Activated CD4-positive, alpha-beta memory T cell treated with anti-CD3 and anti-CD28 coated beads for 36 hours (primary cell): ENCODE measurements at regions not wholly inside any gene's neighbourhood (a gene's known extent, or its start where the extent isn't known, plus 50 kb on each side); places are given as distances from the start of the nearest gene placed in this dataset.

ENCODE experiments used
- CTCF ChIA-PET: fragments of 350-600 bp; sonication (Branson Sonifier 250); formaldehyde crosslinking; loops from one replicate; lab custom pipeline; 2021; ENCODE audit warnings: antibody characterized with exemption, inconsistent platforms; lab: Charles Lee
- POLR2A ChIA-PET: fragments of 350-600 bp; sonication (Branson Sonifier 250); formaldehyde crosslinking; loops from one replicate; lab custom pipeline; 2021; ENCODE audit warnings: antibody characterized with exemption; lab: Charles Lee
- DNase-seq: peaks from one replicate; pipeline ENCODE4 v3.0.0-alpha.2; 2020
- H3K27ac Mint-ChIP-seq: one replicate; pipeline ENCODE4 v1.8.0; 2021; ENCODE audit warnings: mixed read lengths
- H3K27me3 Mint-ChIP-seq: one replicate; pipeline ENCODE4 v1.8.0; 2021; ENCODE audit warnings: mixed read lengths
- H3K36me3 Mint-ChIP-seq: one replicate; pipeline ENCODE4 v1.8.0; 2021; ENCODE audit warnings: mixed read lengths
- H3K4me1 Mint-ChIP-seq: one replicate; pipeline ENCODE4 v1.8.0; 2021; ENCODE audit warnings: low read depth, mixed read lengths
- H3K4me3 Mint-ChIP-seq: one replicate; pipeline ENCODE4 v1.8.0; 2021; ENCODE audit warnings: mild to moderate bottlenecking, mixed read lengths
- H3K9me3 Mint-ChIP-seq: one replicate; pipeline ENCODE4 v1.8.0; 2021; ENCODE audit warnings: mixed read lengths
- intact Hi-C: fragments of 100-400 bp; cut with micrococcal nuclease; formaldehyde crosslinking; loops from one replicate; pipeline ENCODE4 v1.15.1; 2023

DNA sequence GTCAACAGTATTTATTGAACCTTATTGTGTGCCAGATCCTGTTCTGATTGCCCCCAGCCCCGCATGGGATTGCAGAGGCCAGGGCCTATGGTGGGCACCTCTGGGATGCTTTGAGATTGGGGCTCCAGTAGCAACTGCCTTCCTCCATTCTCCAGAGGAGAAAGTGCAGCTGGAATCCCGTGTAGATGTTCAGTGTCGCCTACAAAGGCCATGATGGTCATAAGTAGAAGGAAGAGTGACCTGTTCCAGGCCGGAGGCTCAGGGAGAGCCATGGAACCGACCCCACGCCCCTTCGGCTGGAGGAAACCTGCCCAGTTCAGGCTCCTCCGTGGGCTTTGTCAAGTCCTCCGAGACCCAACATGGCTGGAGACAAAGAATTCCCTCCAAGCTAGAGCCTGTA, 287.5 kb downstream of the FBXW7 start:
- POLR2A ChIA-PET: no interaction called here
- H3K27me3 Mint-ChIP-seq: no peaks in the 10 kb centered on the region
- no peak overlapping the region for H3K27ac Mint-ChIP-seq
- H3K4me1 Mint-ChIP-seq: peaks cover 29% of the 10 kb centered on the region
- no peak for DNase-seq
- H3K36me3 Mint-ChIP-seq: peaks cover 1% of the 10 kb centered on the region
- H3K9me3 Mint-ChIP-seq: no peaks in the 10 kb centered on the region
- intact Hi-C loops: no loop called here
- H3K4me3 Mint-ChIP-seq: no peak overlapping the region
- CTCF ChIA-PET: interaction anchor here (0.7 kb wide), 1 partner anchor 272 kb away, joined by 4 read pairs; no protein-coding TSS in a partner anchor

DNA sequence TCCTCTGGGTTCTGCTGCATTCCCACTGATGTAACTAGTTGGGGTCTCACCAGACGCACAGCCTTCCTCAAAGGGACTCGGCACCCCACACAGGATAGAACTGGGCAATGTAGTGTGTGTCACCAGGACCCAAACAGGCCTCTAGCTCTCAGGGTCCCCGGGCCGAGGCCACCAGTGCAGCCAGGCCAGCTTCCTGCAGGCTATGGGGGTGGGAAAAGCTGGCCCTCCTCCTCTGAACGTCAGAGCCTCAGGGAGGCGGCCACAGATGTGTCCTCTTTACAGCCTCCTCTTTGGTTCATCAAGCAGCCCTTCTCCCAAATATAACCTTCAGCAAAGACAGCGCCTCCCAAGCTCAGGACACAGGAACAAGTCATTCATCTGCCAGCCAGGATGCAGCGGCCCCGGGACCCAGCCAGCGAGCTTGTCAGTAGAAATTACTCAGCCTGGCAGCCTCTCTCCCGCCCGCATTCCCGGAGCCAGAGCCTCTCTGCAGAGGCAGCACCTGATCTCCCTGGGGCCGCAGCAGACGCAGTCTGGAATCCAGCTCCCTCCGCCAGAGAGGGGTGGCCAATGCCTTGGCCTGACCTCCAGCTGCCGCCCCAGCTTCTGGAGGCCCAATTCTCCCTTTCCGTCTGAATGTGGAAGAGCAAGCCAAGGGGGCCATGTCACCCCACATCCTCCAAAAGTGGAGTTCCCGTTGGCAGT, 288.5 kb downstream of the FBXW7 start:
- Mint-ChIP-seq H3K4me1 (peaks cover 31% of the 10 kb centered on the region), H3K27ac (no peak overlapping the region), H3K4me3 (no peak overlapping the region), H3K36me3 (no peaks in the 10 kb centered on the region), H3K27me3 (no peaks in the 10 kb centered on the region), H3K9me3 (no peaks in the 10 kb centered on the region)
- DNase-seq: no peak
- CTCF ChIA-PET: interaction anchor here (0.5 kb wide), 1 partner anchor 68 kb away, joined by 5 read pairs; no protein-coding TSS in a partner anchor
- intact Hi-C loops: no loop called here
- POLR2A ChIA-PET: no interaction called here

DNA sequence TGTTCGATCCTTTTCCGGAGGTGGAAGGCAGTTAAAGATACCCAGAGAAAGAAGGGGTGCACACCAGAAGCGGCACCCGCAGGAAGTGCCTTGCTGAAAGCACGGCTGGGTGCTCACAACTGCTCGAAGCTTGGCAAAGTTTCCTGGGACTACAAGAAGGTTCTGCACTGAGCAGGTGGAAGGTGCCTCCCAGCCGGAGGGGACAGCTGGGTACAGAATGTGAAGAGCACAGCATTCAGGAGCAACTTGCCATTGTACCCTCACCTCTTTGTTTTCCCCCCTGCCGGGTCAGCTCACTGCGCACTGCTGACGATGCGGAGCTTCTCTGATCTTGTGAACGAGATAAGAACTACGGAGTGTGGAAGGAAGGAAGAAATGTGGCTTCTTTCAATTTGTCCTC, 289.2 kb downstream of the FBXW7 start:
- ChIA-PET POLR2A (no interaction called here), CTCF (interaction anchor here (0.5 kb wide), 1 partner anchor 67 kb away, joined by 5 read pairs; no protein-coding TSS in a partner anchor)
- no peak overlapping the region for H3K27ac Mint-ChIP-seq
- DNase-seq: peak; percentile 22
- H3K36me3 Mint-ChIP-seq: no peaks in the 10 kb centered on the region
- intact Hi-C loops: no loop called here
- H3K9me3 Mint-ChIP-seq: no peaks in the 10 kb centered on the region
- no peaks in the 10 kb centered on the region for H3K27me3 Mint-ChIP-seq
- H3K4me3 Mint-ChIP-seq: peak overlapping the region; percentile 10
- peaks cover 31% of the 10 kb centered on the region for H3K4me1 Mint-ChIP-seq

DNA sequence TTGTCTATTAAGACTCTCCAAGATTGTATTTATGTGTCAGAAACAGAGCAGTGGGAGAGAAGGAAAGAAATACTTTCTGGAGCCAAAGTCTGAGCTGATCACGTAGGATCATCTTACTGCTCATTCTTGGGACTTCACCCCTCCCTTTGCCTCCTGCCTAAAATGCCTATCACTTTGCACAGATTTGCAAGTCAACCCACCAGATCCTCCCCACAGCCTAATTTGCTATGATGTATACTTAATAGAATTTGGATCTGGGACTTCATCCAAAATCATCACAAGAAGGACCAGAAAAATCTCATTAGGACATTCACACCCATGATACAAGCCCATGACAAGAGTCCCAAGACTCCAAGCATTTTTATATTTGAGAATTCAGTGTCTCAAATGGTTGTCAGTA, 290.2 kb downstream of the FBXW7 start:
- Mint-ChIP-seq H3K4me3 (no peak overlapping the region), H3K36me3 (no peaks in the 10 kb centered on the region), H3K4me1 (peaks cover 31% of the 10 kb centered on the region), H3K27ac (no peak overlapping the region), H3K9me3 (no peaks in the 10 kb centered on the region), H3K27me3 (no peaks in the 10 kb centered on the region)
- intact Hi-C loops: no loop called here
- POLR2A ChIA-PET: no interaction called here
- CTCF ChIA-PET: no interaction called here
- no peak for DNase-seq

DNA sequence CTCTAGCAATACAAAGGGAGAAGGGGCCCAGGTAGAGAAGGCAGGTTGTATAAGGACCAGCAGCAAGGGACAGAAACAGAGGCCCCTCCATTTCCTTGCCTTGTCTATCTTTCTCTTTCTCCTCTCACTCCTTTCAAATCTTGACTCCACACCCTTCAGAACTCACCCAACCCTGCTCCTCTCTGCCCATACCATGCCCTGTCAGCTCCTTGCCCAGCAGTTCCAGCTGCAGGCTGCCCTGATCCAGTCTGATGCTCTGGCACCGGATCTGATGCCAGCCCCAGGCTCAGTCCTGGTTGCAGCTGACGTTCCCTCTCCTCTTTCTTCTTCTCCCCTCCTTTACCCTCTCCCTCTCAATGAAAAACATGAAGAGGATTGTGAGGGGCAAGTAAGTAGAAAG, 291.2 kb downstream of the FBXW7 start:
- POLR2A ChIA-PET: no interaction called here
- Mint-ChIP-seq H3K27ac (no peak overlapping the region), H3K36me3 (no peaks in the 10 kb centered on the region), H3K9me3 (no peaks in the 10 kb centered on the region), H3K27me3 (no peaks in the 10 kb centered on the region), H3K4me1 (peaks cover 31% of the 10 kb centered on the region), H3K4me3 (no peak overlapping the region)
- intact Hi-C loops: no loop called here
- CTCF ChIA-PET: no interaction called here
- DNase-seq: no peak

DNA sequence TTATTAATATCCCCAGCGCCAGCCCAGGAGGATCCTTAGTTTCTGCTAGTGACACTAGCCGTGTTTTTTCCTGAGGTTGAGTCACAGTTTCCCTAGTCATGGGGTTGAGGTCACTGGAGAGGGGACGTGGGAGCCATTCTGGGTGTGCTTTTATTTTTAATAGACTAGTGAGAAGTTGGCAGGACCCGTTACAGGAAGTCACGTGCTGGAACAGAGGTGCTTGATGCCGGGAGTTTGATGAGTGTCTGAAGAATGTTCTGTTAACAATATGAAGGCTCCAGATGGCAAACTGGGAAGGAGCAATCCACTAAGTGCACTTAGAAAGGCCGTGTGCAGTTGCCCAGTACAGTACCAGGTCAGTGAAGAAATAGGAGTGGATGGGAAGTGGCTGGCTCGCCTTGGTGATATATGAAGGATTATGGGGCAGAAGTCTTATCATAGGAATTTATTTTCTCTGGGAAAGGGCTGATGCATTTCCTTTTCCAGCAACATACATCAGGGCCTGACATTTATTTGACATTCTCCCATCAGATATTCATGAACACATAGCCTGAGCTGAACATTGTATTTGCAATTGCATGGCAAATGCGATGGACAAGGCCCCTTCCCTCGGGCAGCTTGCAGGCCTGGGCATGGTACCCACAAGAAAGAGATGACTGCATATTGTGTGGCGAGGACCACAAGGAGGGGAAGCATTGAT, 291.8 kb downstream of the FBXW7 start:
- Mint-ChIP-seq H3K4me3 (no peak overlapping the region), H3K9me3 (no peaks in the 10 kb centered on the region), H3K36me3 (no peaks in the 10 kb centered on the region), H3K27ac (no peak overlapping the region), H3K4me1 (peaks cover 31% of the 10 kb centered on the region), H3K27me3 (no peaks in the 10 kb centered on the region)
- DNase-seq: no peak
- intact Hi-C loops: no loop called here
- CTCF ChIA-PET: no interaction called here
- POLR2A ChIA-PET: no interaction called here

DNA sequence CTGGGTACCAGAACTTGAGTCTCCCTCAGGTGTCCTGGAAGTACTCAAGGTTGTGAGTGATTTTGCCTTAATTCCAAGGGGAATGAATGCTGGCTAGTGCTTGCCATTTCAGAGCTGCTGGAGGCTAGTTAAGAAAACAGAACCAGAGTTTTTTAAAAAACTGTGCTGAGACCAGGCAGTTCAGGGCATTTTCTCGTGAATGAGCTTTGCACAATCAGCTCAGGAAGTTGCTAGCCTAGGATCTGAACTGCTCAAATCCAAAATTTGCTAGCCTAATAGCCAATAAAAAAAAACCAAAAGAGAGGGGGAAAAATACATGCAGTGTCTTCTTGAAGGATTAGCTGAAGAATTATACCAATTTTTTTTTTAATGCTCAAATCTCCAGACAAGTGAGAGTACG, 292.7 kb downstream of the FBXW7 start:
- Mint-ChIP-seq H3K9me3 (no peaks in the 10 kb centered on the region), H3K27ac (no peak overlapping the region), H3K4me1 (peaks cover 31% of the 10 kb centered on the region), H3K27me3 (no peaks in the 10 kb centered on the region), H3K36me3 (no peaks in the 10 kb centered on the region), H3K4me3 (no peak overlapping the region)
- intact Hi-C loops: no loop called here
- ChIA-PET POLR2A (no interaction called here), CTCF (no interaction called here)
- no peak for DNase-seq

DNA sequence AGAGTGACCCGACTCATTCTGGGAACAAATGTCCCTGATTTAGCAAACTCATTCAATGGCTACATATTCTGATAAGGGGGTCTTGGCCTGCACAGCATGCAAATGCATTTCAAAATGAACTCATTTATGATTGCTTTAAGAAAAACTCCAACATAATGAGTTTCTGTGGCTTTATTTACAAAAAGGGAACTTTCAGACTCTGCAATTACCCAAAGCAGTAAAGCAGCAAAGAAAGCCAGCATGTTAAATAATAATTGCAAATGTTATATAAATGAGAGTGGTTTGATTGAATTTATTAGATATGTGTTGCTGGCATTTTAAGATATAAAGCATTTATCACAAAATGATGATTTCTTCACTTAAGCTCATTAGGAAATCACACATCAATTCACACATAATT, 295.7 kb downstream of the FBXW7 start:
- no peak for DNase-seq
- no peaks in the 10 kb centered on the region for H3K27me3 Mint-ChIP-seq
- H3K27ac Mint-ChIP-seq: no peak overlapping the region
- ChIA-PET POLR2A (no interaction called here), CTCF (no interaction called here)
- intact Hi-C loops: no loop called here
- peaks cover 17% of the 10 kb centered on the region for H3K4me1 Mint-ChIP-seq
- H3K36me3 Mint-ChIP-seq: no peaks in the 10 kb centered on the region
- no peaks in the 10 kb centered on the region for H3K9me3 Mint-ChIP-seq
- no peak overlapping the region for H3K4me3 Mint-ChIP-seq

DNA sequence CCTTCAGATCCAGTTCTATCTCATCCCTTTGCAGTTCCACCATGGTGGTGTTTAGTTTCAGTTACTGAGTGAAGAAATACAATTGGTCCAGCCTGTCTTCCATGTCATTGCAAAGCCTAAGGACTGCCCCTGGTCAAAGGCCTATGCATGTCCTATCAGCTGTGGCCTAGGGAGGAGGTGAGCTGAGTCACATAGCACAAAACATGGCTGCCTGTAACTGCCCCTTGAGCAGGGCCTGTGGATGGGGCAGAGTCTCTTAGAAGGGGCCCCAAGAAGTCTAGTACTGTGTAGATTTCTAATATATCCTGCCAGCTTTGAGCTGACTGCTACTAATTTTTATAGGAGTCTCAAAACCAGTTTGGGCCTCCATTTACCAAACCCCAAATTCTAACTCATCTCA, 296.7 kb downstream of the FBXW7 start:
- Mint-ChIP-seq H3K4me1 (peaks cover 10% of the 10 kb centered on the region), H3K4me3 (no peak overlapping the region), H3K36me3 (no peaks in the 10 kb centered on the region), H3K27ac (no peak overlapping the region), H3K9me3 (no peaks in the 10 kb centered on the region), H3K27me3 (no peaks in the 10 kb centered on the region)
- ChIA-PET CTCF (no interaction called here), POLR2A (no interaction called here)
- intact Hi-C loops: no loop called here
- no peak for DNase-seq

DNA sequence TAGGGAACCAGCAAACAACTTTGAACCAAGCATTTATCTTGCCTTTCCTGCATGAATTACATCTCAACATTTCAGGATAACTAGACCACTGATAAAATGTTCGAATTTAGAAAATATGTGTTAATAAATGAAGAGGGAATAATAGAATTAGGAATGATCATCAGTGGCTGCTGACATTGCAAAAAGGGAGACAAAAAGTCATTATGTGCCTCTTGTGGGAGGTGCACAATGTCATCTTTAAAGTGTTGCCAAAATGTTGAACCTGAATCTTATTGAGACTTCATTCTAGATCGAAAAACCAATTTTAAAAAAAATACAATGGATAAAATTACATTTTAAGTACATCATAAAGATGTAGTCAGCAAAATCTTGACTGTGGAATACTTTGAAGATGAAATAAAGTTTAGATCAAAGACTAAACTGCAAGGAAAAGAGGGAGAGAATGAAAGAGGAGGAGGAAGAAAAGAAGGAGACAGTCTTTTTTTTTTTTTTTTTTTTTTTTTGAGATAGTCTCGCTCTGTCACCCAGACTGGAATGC, 299.3 kb downstream of the FBXW7 start:
- DNase-seq: no peak
- POLR2A ChIA-PET: no interaction called here
- Mint-ChIP-seq H3K27me3 (no peaks in the 10 kb centered on the region), H3K4me3 (no peak overlapping the region), H3K4me1 (no peaks in the 10 kb centered on the region), H3K36me3 (no peaks in the 10 kb centered on the region), H3K9me3 (no peaks in the 10 kb centered on the region), H3K27ac (no peak overlapping the region)
- intact Hi-C loops: no loop called here
- CTCF ChIA-PET: no interaction called here

DNA sequence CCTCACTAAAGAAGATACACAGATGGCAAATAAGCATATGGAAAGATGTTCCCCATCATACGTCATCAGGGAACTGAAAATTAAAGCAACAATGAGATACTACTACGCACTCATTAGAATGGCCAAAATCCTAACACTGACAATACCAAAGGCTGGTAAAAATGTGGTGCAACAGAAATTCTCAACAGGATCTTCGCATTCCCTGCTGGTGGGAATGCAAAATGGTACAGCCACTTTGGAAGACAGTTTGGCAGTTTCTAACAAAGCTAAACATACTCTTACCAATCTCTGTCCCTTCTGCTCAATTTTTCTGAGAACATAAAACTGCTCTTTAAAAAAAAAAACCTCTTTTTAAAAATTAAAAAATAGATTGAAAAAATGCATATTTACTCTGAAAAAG, 300.2 kb downstream of the FBXW7 start:
- Mint-ChIP-seq H3K36me3 (no peaks in the 10 kb centered on the region), H3K27me3 (no peaks in the 10 kb centered on the region), H3K4me1 (no peaks in the 10 kb centered on the region), H3K27ac (no peak overlapping the region), H3K4me3 (no peak overlapping the region), H3K9me3 (no peaks in the 10 kb centered on the region)
- ChIA-PET CTCF (no interaction called here), POLR2A (no interaction called here)
- DNase-seq: no peak
- intact Hi-C loops: no loop called here

DNA sequence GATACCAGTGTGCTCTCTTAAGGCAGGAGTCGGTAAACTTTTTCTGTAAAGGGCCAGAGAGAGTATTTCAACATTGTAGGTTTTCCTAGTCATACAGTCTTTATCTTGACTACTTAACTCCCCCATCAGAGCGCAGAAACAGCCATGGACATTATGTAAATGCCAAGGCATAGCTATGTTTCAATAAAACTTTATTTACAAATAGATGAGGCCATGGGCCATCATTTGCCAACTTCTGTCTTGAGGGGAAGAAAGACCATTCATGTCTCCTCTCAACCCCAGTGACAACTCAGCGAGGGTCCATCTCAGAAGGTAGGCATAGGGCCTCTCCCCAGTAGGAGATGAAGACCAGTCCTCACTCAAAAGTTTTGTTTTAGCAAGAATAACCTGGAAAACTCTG, 301.3 kb downstream of the FBXW7 start:
- no peak overlapping the region for H3K27ac Mint-ChIP-seq
- no peak for DNase-seq
- POLR2A ChIA-PET: no interaction called here
- no peak overlapping the region for H3K4me3 Mint-ChIP-seq
- no peaks in the 10 kb centered on the region for H3K36me3 Mint-ChIP-seq
- intact Hi-C loops: no loop called here
- H3K27me3 Mint-ChIP-seq: no peaks in the 10 kb centered on the region
- no peaks in the 10 kb centered on the region for H3K4me1 Mint-ChIP-seq
- no peaks in the 10 kb centered on the region for H3K9me3 Mint-ChIP-seq
- CTCF ChIA-PET: no interaction called here

DNA sequence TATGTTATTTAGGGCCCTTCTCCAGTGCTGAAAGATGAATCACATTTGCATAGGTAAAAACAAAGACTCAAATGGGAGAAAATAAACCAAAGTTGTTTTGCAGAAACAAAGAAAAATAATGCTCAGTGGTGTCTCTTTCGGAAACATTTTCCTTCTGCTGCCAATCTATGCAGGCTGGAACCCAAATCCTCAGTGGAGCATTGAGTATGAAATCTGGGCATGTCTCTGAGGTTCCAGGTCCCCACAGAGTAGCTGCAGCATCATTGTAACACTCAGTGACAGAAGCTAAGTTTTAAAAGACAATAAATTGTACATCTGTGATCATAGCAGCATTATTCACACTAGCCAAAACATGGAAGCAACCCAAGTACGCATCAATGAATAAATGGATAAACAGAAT, 303.6 kb downstream of the FBXW7 start:
- DNase-seq: no peak
- Mint-ChIP-seq H3K36me3 (no peaks in the 10 kb centered on the region), H3K4me1 (no peaks in the 10 kb centered on the region), H3K27ac (no peak overlapping the region), H3K9me3 (no peaks in the 10 kb centered on the region), H3K4me3 (no peak overlapping the region), H3K27me3 (no peaks in the 10 kb centered on the region)
- POLR2A ChIA-PET: no interaction called here
- CTCF ChIA-PET: no interaction called here
- intact Hi-C loops: no loop called here
